PFSK-1 (cell line): ENCODE measurements at regions not wholly inside any gene's neighbourhood (a gene's known extent, or its start where the extent isn't known, plus 50 kb on each side); places are given as distances from the start of the nearest gene placed in this dataset.

Source experiments
- POLR2AphosphoS5 ChIP-seq: IDR thresholded peaks from 2 replicates; pipeline ENCODE4 v1.6.1; 2012; ENCODE audit warnings: low read depth, mild to moderate bottlenecking, control low read depth, low read length, moderate library complexity
- SIN3A ChIP-seq: IDR thresholded peaks from 2 replicates; pipeline ENCODE4 v1.6.1; 2012; ENCODE audit warnings: mild to moderate bottlenecking, low read length, moderate library complexity, borderline replicate concordance; ENCODE audit not compliant: insufficient read depth
- TAF1 ChIP-seq: IDR thresholded peaks from 2 replicates; pipeline ENCODE4 v1.6.1; 2012; ENCODE audit warnings: low read length, control low read depth, borderline replicate concordance; ENCODE audit not compliant: insufficient read depth
- TF ChIP-seq, protein P1 (sequence below), 2 experiments: IDR thresholded peaks; 2 replicates each; pipeline versions ENCODE4 v1.6.1 to v1.8.0; 2011 to 2012; ENCODE audit warnings: low read depth in 2 of 2, low read length in 2 of 2, control low read depth in 1 of 2, inconsistent platforms in 1 of 2, mild to moderate bottlenecking in 1 of 2, moderate library complexity in 1 of 2; ENCODE audit not compliant: insufficient read depth in 1 of 2

DNA sequence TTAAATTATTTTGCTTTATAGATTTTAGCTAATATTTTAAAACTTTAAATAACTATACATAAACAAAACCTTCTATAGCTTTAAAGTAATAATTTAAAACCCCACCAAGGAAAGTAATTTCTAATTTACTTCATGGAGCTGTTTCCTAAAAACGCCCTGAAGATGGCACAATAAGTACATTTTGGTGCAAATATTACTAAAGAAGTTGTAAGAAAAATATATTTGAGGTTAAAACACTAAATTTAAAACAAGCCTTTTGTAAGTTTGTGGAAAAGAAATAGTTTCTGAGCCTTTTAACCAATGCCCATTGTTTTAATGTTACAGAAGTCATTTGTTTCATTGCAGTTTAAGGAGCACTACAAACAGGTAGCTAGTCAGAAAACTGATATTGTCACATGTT is 137.4 kb upstream of the AGA start:
- TF ChIP-seq POLR2AphosphoS5, result no peak
- TF ChIP-seq, protein P1, sequence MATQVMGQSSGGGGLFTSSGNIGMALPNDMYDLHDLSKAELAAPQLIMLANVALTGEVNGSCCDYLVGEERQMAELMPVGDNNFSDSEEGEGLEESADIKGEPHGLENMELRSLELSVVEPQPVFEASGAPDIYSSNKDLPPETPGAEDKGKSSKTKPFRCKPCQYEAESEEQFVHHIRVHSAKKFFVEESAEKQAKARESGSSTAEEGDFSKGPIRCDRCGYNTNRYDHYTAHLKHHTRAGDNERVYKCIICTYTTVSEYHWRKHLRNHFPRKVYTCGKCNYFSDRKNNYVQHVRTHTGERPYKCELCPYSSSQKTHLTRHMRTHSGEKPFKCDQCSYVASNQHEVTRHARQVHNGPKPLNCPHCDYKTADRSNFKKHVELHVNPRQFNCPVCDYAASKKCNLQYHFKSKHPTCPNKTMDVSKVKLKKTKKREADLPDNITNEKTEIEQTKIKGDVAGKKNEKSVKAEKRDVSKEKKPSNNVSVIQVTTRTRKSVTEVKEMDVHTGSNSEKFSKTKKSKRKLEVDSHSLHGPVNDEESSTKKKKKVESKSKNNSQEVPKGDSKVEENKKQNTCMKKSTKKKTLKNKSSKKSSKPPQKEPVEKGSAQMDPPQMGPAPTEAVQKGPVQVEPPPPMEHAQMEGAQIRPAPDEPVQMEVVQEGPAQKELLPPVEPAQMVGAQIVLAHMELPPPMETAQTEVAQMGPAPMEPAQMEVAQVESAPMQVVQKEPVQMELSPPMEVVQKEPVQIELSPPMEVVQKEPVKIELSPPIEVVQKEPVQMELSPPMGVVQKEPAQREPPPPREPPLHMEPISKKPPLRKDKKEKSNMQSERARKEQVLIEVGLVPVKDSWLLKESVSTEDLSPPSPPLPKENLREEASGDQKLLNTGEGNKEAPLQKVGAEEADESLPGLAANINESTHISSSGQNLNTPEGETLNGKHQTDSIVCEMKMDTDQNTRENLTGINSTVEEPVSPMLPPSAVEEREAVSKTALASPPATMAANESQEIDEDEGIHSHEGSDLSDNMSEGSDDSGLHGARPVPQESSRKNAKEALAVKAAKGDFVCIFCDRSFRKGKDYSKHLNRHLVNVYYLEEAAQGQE (IDR thresholded peaks at IDR 0.05; ENCODE audit: insufficient read depth in 1 of 2, low read depth in 2 of 2, low read length in 2 of 2), result no peak
- TF ChIP-seq SIN3A, result no peak
- no peak for TF ChIP-seq TAF1
